Endothelial cell of umbilical vein (primary cell): ENCODE measurements at regions not wholly inside any gene's neighbourhood (a gene's known extent, or its start where the extent isn't known, plus 50 kb on each side); places are given as distances from the start of the nearest gene placed in this dataset.

Experiments
- EZH2 ChIP-seq: IDR thresholded peaks from 2 replicates; pipeline ENCODE4 v1.6.1; 2012; ENCODE audit warnings: borderline replicate concordance, low read depth, mild to moderate bottlenecking, moderate library complexity, low read length, inconsistent platforms; ENCODE audit not compliant: severe bottlenecking
- GATA2 ChIP-seq: IDR thresholded peaks from 2 replicates; pipeline ENCODE4 v1.7.0; 2011; ENCODE audit warnings: low read depth, mild to moderate bottlenecking, moderate library complexity, mixed read lengths, low read length; ENCODE audit not compliant: insufficient read length, insufficient read depth
- POLR2A ChIP-seq: IDR thresholded peaks from 2 replicates; pipeline ENCODE4 v1.6.1; 2012; ENCODE audit warnings: low read depth, mild to moderate bottlenecking, control low read depth, low read length
- POLR2AphosphoS5 ChIP-seq: IDR thresholded peaks from 2 replicates; pipeline ENCODE4 v1.6.1; 2012; ENCODE audit warnings: low read depth, mild to moderate bottlenecking, control low read depth, low read length, moderate library complexity; ENCODE audit not compliant: insufficient read depth
- TF ChIP-seq, protein P1 (sequence below), 2 donors: IDR thresholded peaks; 1 replicate in 1 of 2; 2 replicates in 1 of 2; pipeline ENCODE4 v1.5.1; 2011; ENCODE audit warnings: low read length in 2 of 2, mild to moderate bottlenecking in 2 of 2, moderate library complexity in 2 of 2, control low read depth in 1 of 2, inconsistent platforms in 1 of 2, low read depth in 1 of 2; ENCODE audit not compliant: insufficient read depth in 1 of 2; ENCODE audit errors: extremely low read depth in 1 of 2

DNA sequence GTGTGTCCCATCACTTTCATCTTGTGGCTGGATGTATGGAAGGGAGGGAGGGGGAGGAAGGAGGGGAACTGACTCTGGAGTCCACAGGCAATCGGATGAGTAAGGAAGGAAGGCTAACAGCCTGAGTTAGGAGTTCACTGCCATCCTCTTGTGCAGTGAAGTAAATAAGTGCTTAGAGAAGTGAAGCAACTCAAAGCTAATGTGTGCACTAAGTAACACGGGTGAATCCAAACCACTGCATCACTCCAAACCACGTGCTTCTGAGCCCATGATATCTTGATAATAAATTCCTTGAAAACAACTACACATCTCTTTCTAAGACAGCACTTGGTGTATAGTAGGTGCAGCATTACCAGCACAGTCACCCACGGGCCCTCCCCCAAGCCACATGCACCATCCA is 69.6 kb upstream of the OLFM1 start:
- TF ChIP-seq, protein P1, sequence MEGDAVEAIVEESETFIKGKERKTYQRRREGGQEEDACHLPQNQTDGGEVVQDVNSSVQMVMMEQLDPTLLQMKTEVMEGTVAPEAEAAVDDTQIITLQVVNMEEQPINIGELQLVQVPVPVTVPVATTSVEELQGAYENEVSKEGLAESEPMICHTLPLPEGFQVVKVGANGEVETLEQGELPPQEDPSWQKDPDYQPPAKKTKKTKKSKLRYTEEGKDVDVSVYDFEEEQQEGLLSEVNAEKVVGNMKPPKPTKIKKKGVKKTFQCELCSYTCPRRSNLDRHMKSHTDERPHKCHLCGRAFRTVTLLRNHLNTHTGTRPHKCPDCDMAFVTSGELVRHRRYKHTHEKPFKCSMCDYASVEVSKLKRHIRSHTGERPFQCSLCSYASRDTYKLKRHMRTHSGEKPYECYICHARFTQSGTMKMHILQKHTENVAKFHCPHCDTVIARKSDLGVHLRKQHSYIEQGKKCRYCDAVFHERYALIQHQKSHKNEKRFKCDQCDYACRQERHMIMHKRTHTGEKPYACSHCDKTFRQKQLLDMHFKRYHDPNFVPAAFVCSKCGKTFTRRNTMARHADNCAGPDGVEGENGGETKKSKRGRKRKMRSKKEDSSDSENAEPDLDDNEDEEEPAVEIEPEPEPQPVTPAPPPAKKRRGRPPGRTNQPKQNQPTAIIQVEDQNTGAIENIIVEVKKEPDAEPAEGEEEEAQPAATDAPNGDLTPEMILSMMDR (IDR thresholded peaks at IDR 0.05; ENCODE audit: extremely low read depth in 1 of 2, insufficient read depth in 1 of 2, low read depth in 1 of 2, low read length in 2 of 2) = no peak
- no peak for TF ChIP-seq POLR2A
- TF ChIP-seq GATA2 = no peak
- no peak for TF ChIP-seq EZH2
- no peak for TF ChIP-seq POLR2AphosphoS5
